ENCODE measurements at regions not wholly inside any gene's neighbourhood (a gene's known extent, or its start where the extent isn't known, plus 50 kb on each side); places are given as distances from the start of the nearest gene placed in this dataset.

GRCh38 chr19:28404472-28404871, 808.5 kb downstream of the UQCRFS1 start:
- BruUV-seq (replicated peaks) = no TSS peak
- Histone ChIP-seq H3K27ac (ENCODE audit: low read depth, low read length, poor library complexity, severe bottlenecking) (no peak overlapping the region), H3K27me3 (replicated peaks; ENCODE audit: insufficient read depth, low read depth, low read length, poor library complexity) (no peaks in the 10 kb centered on the region), H3K4me1 (ENCODE audit: insufficient read depth, low read length, poor library complexity, severe bottlenecking) (no peaks in the 10 kb centered on the region), H3K9me3 (ENCODE audit: low read depth, low read length, poor library complexity, severe bottlenecking) (peaks cover 17% of the 10 kb centered on the region), H3K36me3 (ENCODE audit: insufficient read depth, low read length, poor library complexity, severe bottlenecking) (no peaks in the 10 kb centered on the region), H3K4me3 (ENCODE audit: low read depth, low read length, poor library complexity, severe bottlenecking) (no peak overlapping the region)
- CTCF ChIA-PET = no interaction called here
- DNase-seq (ENCODE audit: low spot score) = no peak
- POLR2A ChIA-PET (ENCODE audit: low non-redundant PET) = interaction anchor here (0.6 kb wide), 1 partner anchor 11 kb away, joined by 3 read pairs; no protein-coding TSS in a partner anchor
- intact Hi-C loops (cut with micrococcal nuclease; ENCODE audit: unreplicated experiment) = no loop called here
- TF ChIP-seq CTCF (conservative IDR thresholded peaks at IDR 0.05; ENCODE audit: low read depth, low read length) (no peak), EZH2 (IDR thresholded peaks at IDR 0.05; ENCODE audit: borderline replicate concordance, low read depth, low read length, poor library complexity, severe bottlenecking) (no peak)

GRCh38 chr19:28403690-28404089, 809.3 kb downstream of the UQCRFS1 start:
- TF ChIP-seq EZH2 (IDR thresholded peaks at IDR 0.05; ENCODE audit: borderline replicate concordance, low read depth, low read length, poor library complexity, severe bottlenecking) (no peak), CTCF (conservative IDR thresholded peaks at IDR 0.05; ENCODE audit: low read depth, low read length) (no peak)
- H3K36me3 ChIP-seq (ENCODE audit: insufficient read depth, low read length, poor library complexity, severe bottlenecking) = no peaks in the 10 kb centered on the region
- intact Hi-C loops (cut with micrococcal nuclease; ENCODE audit: unreplicated experiment) = no loop called here
- DNase-seq (ENCODE audit: low spot score) = no peak
- H3K4me3 ChIP-seq (ENCODE audit: low read depth, low read length, poor library complexity, severe bottlenecking) = no peak overlapping the region
- no peak overlapping the region for H3K27ac ChIP-seq (ENCODE audit: low read depth, low read length, poor library complexity, severe bottlenecking)
- ChIA-PET POLR2A (ENCODE audit: low non-redundant PET) (no interaction called here), CTCF (no interaction called here)
- H3K27me3 ChIP-seq (replicated peaks; ENCODE audit: insufficient read depth, low read depth, low read length, poor library complexity) = no peaks in the 10 kb centered on the region
- no TSS peak for BruUV-seq (replicated peaks)
- H3K4me1 ChIP-seq (ENCODE audit: insufficient read depth, low read length, poor library complexity, severe bottlenecking) = no peaks in the 10 kb centered on the region
- peaks cover 23% of the 10 kb centered on the region for H3K9me3 ChIP-seq (ENCODE audit: low read depth, low read length, poor library complexity, severe bottlenecking)

GRCh38 chr19:28402701-28403290, 810.2 kb downstream of the UQCRFS1 start:
- no peak for DNase-seq (ENCODE audit: low spot score)
- CTCF ChIA-PET = no interaction called here
- intact Hi-C loops (cut with micrococcal nuclease; ENCODE audit: unreplicated experiment) = no loop called here
- Histone ChIP-seq H3K36me3 (ENCODE audit: insufficient read depth, low read length, poor library complexity, severe bottlenecking) (no peaks in the 10 kb centered on the region), H3K27me3 (replicated peaks; ENCODE audit: insufficient read depth, low read depth, low read length, poor library complexity) (no peaks in the 10 kb centered on the region), H3K9me3 (ENCODE audit: low read depth, low read length, poor library complexity, severe bottlenecking) (peaks cover 23% of the 10 kb centered on the region), H3K4me3 (ENCODE audit: low read depth, low read length, poor library complexity, severe bottlenecking) (no peak overlapping the region), H3K4me1 (ENCODE audit: insufficient read depth, low read length, poor library complexity, severe bottlenecking) (no peaks in the 10 kb centered on the region), H3K27ac (ENCODE audit: low read depth, low read length, poor library complexity, severe bottlenecking) (no peak overlapping the region)
- TF ChIP-seq CTCF (conservative IDR thresholded peaks at IDR 0.05; ENCODE audit: low read depth, low read length) (no peak), EZH2 (IDR thresholded peaks at IDR 0.05; ENCODE audit: borderline replicate concordance, low read depth, low read length, poor library complexity, severe bottlenecking) (no peak)
- BruUV-seq (replicated peaks) = no TSS peak
- POLR2A ChIA-PET (ENCODE audit: low non-redundant PET) = no interaction called here
